C4-2B (cell line): ENCODE measurements at regions not wholly inside any gene's neighbourhood (a gene's known extent, or its start where the extent isn't known, plus 50 kb on each side); places are given as distances from the start of the nearest gene placed in this dataset.

Experiments
- ZFX ChIP-seq: fragments of 450-650 bp; IDR thresholded peaks from 2 replicates; pipeline ENCODE4 v1.6.1; 2017
- TF ChIP-seq, protein P1 (sequence below): fragments of 450-650 bp; conservative IDR thresholded peaks from 2 replicates; pipeline ENCODE4 v1.5.1; 2017; ENCODE audit warnings: mild to moderate bottlenecking

- TF ChIP-seq, protein P1, sequence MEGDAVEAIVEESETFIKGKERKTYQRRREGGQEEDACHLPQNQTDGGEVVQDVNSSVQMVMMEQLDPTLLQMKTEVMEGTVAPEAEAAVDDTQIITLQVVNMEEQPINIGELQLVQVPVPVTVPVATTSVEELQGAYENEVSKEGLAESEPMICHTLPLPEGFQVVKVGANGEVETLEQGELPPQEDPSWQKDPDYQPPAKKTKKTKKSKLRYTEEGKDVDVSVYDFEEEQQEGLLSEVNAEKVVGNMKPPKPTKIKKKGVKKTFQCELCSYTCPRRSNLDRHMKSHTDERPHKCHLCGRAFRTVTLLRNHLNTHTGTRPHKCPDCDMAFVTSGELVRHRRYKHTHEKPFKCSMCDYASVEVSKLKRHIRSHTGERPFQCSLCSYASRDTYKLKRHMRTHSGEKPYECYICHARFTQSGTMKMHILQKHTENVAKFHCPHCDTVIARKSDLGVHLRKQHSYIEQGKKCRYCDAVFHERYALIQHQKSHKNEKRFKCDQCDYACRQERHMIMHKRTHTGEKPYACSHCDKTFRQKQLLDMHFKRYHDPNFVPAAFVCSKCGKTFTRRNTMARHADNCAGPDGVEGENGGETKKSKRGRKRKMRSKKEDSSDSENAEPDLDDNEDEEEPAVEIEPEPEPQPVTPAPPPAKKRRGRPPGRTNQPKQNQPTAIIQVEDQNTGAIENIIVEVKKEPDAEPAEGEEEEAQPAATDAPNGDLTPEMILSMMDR = no peak
- TF ChIP-seq ZFX = no peak
Measured at GRCh38 chr9:115202181-115202580, 84.2 kb upstream of the TNC start.
